H54 (cell line): ENCODE measurements at regions not wholly inside any gene's neighbourhood (a gene's known extent, or its start where the extent isn't known, plus 50 kb on each side); places are given as distances from the start of the nearest gene placed in this dataset.

Experiments used
- DNase-seq: peaks from one replicate; pipeline ENCODE4 v3.0.0; 2011; ENCODE audit warnings: low spot score, mixed read lengths; ENCODE audit not compliant: insufficient read length
- FAIRE-seq: peaks from 3 replicates; lab custom pipeline; 2011; peaks lifted over from hg19 to GRCh38; lab: Jason Lieb, UNC
- POLR2A ChIP-seq: IDR thresholded peaks from 2 replicates; pipeline ENCODE4 v1.6.1; 2011; ENCODE audit warnings: low read depth, mild to moderate bottlenecking, low read length

- no peak for TF ChIP-seq POLR2A
- no peak for FAIRE-seq
- no peak for DNase-seq
Observed at GRCh38 chr1:239600588-239600987, 214.2 kb downstream of the CHRM3 start.

GRCh38 chr1:239601108-239601507 is 214.7 kb downstream of the CHRM3 start:
- FAIRE-seq: no peak
- DNase-seq: no peak
- no peak for TF ChIP-seq POLR2A

GRCh38 chr1:239603530-239603929 is 217.2 kb downstream of the CHRM3 start:
- no peak for TF ChIP-seq POLR2A
- no peak for FAIRE-seq
- DNase-seq: no peak

- no peak for TF ChIP-seq POLR2A
- FAIRE-seq: no peak
Observed at GRCh38 chr1:239606850-239607400, 220.6 kb downstream of the CHRM3 start.

GRCh38 chr1:239608469-239608868 is 222.1 kb downstream of the CHRM3 start:
- FAIRE-seq (no peak), DNase-seq (no peak)
- TF ChIP-seq POLR2A: no peak

More at GRCh38 chr1:239606850-239607400, 220.6 kb downstream of the CHRM3 start:
- DNase-seq: no peak

GRCh38 chr1:239612379-239612778 is 226.0 kb downstream of the CHRM3 start:
- TF ChIP-seq POLR2A: no peak
- DNase-seq: no peak
- no peak for FAIRE-seq

- FAIRE-seq: no peak
Observed at GRCh38 chr1:239616673-239617072, 230.3 kb downstream of the CHRM3 start.

GRCh38 chr1:239617259-239617658 is 230.9 kb downstream of the CHRM3 start:
- DNase-seq: no peak

More at GRCh38 chr1:239616673-239617072, 230.3 kb downstream of the CHRM3 start:
- TF ChIP-seq POLR2A: no peak
- no peak for DNase-seq

GRCh38 chr1:239617731-239618130 is 231.4 kb downstream of the CHRM3 start:
- DNase-seq (no peak), FAIRE-seq (no peak)
- no peak for TF ChIP-seq POLR2A

More at GRCh38 chr1:239617259-239617658, 230.9 kb downstream of the CHRM3 start:
- TF ChIP-seq POLR2A: no peak
- FAIRE-seq: no peak

- DNase-seq: no peak
- no peak for TF ChIP-seq POLR2A
- FAIRE-seq: no peak
Observed at GRCh38 chr1:239619190-239619589, 232.8 kb downstream of the CHRM3 start.

- no peak for TF ChIP-seq POLR2A
- DNase-seq: no peak
- FAIRE-seq: no peak
Observed at GRCh38 chr1:239630767-239631166, 244.4 kb downstream of the CHRM3 start.

GRCh38 chr1:239633432-239633831 is 247.1 kb downstream of the CHRM3 start:
- DNase-seq: no peak
- no peak for TF ChIP-seq POLR2A
- no peak for FAIRE-seq

GRCh38 chr1:239635276-239635675 is 248.9 kb downstream of the CHRM3 start:
- DNase-seq: no peak
- no peak for TF ChIP-seq POLR2A
- FAIRE-seq: no peak

GRCh38 chr1:239636347-239636746 is 250.0 kb downstream of the CHRM3 start:
- no peak for FAIRE-seq
- DNase-seq: no peak
- no peak for TF ChIP-seq POLR2A

GRCh38 chr1:239644604-239645003 is 258.2 kb downstream of the CHRM3 start:
- DNase-seq (no peak), FAIRE-seq (no peak)
- TF ChIP-seq POLR2A: no peak
